ENCODE measurements at regions not wholly inside any gene's neighbourhood (a gene's known extent, or its start where the extent isn't known, plus 50 kb on each side); places are given as distances from the start of the nearest gene placed in this dataset.
"Not testable (repeated sequence)": the region's sequence is repeated elsewhere in the genome, so short reads cannot be mapped to it uniquely, and the experiment has no call there.

DNA sequence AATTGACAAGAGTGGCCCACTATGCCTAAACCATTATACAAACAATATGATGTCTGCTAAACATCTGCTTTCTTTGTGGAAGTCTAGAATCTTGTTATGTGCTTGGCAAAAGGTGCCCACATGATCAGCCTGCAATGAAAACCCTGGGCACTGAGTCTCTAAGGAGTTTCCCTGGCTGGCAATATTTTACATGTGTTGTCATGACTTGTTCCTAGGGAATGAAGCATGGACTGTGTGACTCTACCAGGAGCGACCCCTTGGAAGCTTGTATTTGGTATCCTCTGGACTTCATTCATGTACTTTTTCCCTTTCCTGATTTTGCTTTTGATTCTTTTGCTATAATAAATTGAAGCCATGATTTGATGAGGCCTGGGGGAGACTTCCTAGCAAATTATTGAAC, 324.9 kb downstream of the HHIPL2 start:
- no peaks in the 10 kb centered on the region for H3K36me3 Mint-ChIP-seq
- no peak for ATAC-seq (ENCODE audit: low read depth)
- H3K27me3 Mint-ChIP-seq: peaks cover 3% of the 10 kb centered on the region
- H3K9me3 Mint-ChIP-seq: peaks cover 13% of the 10 kb centered on the region
- POLR2A ChIA-PET: no interaction called here
- no peaks in the 10 kb centered on the region for H3K4me1 Mint-ChIP-seq
- no peak overlapping the region for H3K27ac Mint-ChIP-seq
- H3K4me3 Mint-ChIP-seq: no peak overlapping the region
- no peak for DNase-seq

DNA sequence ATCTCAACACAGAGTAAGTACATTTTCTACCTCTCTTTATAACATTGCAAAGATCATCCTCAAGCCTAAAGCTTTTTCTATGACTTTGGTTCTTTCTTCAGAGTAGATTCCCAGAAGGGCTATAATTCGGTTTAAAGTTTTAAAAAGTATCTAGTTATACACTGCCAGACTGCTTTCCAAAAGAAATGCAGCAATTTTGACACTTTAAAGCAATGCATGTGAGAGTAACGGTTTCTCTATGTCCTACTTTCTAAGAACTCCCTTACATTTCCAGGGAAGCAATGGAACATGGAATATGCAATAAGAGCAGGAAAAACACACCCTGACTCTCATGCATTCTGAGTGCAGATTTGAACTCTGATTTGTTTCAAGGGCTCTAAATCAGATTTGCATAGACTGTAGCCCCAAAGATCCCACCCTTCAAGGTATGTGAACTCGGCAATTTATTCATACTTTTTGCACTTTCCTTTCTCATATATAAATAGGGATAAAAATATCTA, 331.6 kb downstream of the HHIPL2 start:
- POLR2A ChIA-PET: no interaction called here
- no peak for ATAC-seq (ENCODE audit: low read depth)
- peaks cover 5% of the 10 kb centered on the region for H3K9me3 Mint-ChIP-seq
- no peak for DNase-seq
- H3K36me3 Mint-ChIP-seq: no peaks in the 10 kb centered on the region
- no peaks in the 10 kb centered on the region for H3K27me3 Mint-ChIP-seq
- no peaks in the 10 kb centered on the region for H3K4me1 Mint-ChIP-seq
- H3K4me3 Mint-ChIP-seq: no peak overlapping the region
- no peak overlapping the region for H3K27ac Mint-ChIP-seq

DNA sequence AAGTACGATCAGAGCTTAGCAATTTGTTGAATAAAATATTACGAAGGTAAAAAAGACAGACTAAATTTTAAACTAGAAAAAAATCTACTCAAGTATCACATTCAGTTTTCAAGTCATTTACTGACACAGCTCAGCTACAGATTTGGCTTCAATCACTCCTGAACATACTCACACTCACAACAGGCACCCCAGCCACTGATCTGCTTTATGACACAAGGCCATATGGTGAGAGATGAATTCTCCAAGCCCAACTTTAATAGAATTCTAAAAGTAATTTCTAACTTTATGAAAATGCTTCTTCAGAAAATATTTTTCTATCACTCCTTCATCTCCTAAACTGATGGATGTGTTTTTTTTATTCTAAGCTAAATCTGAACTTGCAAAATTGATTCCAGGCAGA, 337.1 kb downstream of the HHIPL2 start:
- H3K36me3 Mint-ChIP-seq: no peaks in the 10 kb centered on the region

DNA sequence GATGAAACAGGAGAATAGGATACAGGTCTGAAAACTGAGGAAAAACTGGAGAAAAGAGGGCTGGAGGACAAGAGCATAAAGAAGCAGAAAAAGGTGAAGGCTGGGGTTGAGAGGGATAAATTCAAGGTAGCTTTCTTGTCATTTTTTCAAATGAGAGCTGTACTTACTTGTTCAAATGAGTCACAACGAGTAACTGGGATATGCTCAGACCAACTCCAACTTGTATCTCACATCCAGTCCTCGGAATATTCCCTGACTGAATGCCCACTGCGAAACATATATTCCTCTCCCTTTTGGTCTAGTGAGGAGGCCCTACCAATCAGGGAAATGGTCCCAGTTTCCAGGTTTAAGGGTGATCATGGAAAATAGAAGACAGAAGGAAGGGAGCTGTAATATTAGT, 343.4 kb downstream of the HHIPL2 start:
- no peak overlapping the region for H3K4me3 Mint-ChIP-seq
- H3K36me3 Mint-ChIP-seq: no peaks in the 10 kb centered on the region

More for the DNA sequence above, 337.1 kb downstream of the HHIPL2 start:
- ATAC-seq (ENCODE audit: low read depth): no peak
- POLR2A ChIA-PET: no interaction called here
- DNase-seq: no peak
- H3K4me1 Mint-ChIP-seq: no peaks in the 10 kb centered on the region
- H3K4me3 Mint-ChIP-seq: no peak overlapping the region
- no peak overlapping the region for H3K27ac Mint-ChIP-seq
- H3K9me3 Mint-ChIP-seq: no peaks in the 10 kb centered on the region
- H3K27me3 Mint-ChIP-seq: peaks cover 2% of the 10 kb centered on the region

DNA sequence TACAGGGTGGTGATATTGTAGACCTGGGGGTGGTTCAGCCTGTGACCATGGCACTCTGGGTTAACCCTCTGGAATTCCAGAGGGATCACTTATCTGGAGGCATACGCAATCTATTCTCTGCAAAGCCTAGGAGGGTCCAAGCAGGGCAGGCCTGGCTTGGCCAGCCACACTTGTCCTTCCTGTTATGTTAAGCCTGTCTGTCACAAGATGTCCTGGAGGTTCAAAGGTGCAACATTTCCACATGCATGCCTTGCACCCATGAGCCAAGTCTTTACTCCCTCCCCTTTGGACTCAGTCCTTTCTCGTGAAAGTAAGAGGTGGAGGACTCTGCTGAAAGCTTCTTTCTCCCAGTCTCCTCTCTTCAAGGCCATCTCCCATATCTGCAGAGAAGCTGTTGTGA, 345.1 kb downstream of the HHIPL2 start:
- no peaks in the 10 kb centered on the region for H3K4me1 Mint-ChIP-seq
- ATAC-seq (ENCODE audit: low read depth): no peak
- no peak overlapping the region for H3K4me3 Mint-ChIP-seq
- POLR2A ChIA-PET: no interaction called here
- H3K36me3 Mint-ChIP-seq: no peaks in the 10 kb centered on the region
- no peak overlapping the region for H3K27ac Mint-ChIP-seq
- H3K27me3 Mint-ChIP-seq: peaks cover 2% of the 10 kb centered on the region
- no peaks in the 10 kb centered on the region for H3K9me3 Mint-ChIP-seq
- no peak for DNase-seq

More for the DNA sequence above, 343.4 kb downstream of the HHIPL2 start:
- H3K4me1 Mint-ChIP-seq: no peaks in the 10 kb centered on the region
- POLR2A ChIA-PET: no interaction called here
- H3K27me3 Mint-ChIP-seq: no peaks in the 10 kb centered on the region
- DNase-seq: no peak
- no peak for ATAC-seq (ENCODE audit: low read depth)
- no peak overlapping the region for H3K27ac Mint-ChIP-seq
- no peaks in the 10 kb centered on the region for H3K9me3 Mint-ChIP-seq

DNA sequence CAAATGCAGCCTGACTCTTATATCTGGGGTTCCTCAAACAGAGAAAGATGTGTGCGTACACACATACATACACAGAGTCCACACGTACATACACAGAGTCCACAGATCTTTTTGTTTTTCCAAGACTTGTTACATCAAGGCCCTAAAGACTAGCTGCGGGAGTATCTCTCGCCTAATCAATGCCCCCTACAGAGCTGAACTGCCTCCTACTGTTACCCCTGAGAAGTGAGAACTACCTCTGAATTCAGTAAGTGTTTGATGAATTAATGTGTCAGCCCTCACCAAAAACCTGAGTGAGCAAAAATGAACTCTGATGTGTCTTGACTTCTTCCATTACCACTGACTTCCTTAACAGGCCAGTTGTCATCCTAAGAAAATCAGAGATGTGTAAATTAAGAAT, 351.2 kb downstream of the HHIPL2 start:
- Mint-ChIP-seq H3K4me3 (no peak overlapping the region), H3K36me3 (no peaks in the 10 kb centered on the region), H3K27ac (no peak overlapping the region), H3K4me1 (no peaks in the 10 kb centered on the region), H3K27me3 (peaks cover 2% of the 10 kb centered on the region), H3K9me3 (no peaks in the 10 kb centered on the region)
- ATAC-seq (ENCODE audit: low read depth): no peak
- no peak for DNase-seq
- POLR2A ChIA-PET: no interaction called here

DNA sequence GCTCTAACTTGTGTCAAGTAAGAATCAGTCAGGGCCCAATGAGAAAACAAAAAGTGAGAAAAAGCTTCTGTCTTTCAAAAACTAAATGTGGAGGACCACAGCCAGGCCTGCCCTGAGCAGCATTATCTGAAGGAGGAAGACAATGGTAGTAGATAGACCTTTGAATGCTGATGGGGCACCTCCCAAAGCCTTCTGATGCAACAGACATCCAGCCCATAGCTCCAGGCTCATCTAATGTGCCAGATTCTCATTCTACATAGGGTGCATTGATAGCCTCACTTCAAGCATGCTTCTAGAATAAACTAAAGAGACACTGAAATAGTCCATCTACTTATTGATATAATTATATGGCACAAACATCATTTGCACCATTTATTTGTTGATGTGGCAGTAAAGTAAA, 351.6 kb downstream of the HHIPL2 start:
- no peaks in the 10 kb centered on the region for H3K36me3 Mint-ChIP-seq
- POLR2A ChIA-PET: no interaction called here
- H3K4me1 Mint-ChIP-seq: no peaks in the 10 kb centered on the region
- no peaks in the 10 kb centered on the region for H3K9me3 Mint-ChIP-seq
- H3K27me3 Mint-ChIP-seq: peaks cover 2% of the 10 kb centered on the region
- H3K27ac Mint-ChIP-seq: no peak overlapping the region
- no peak overlapping the region for H3K4me3 Mint-ChIP-seq
- no peak for DNase-seq
- ATAC-seq (ENCODE audit: low read depth): no peak

DNA sequence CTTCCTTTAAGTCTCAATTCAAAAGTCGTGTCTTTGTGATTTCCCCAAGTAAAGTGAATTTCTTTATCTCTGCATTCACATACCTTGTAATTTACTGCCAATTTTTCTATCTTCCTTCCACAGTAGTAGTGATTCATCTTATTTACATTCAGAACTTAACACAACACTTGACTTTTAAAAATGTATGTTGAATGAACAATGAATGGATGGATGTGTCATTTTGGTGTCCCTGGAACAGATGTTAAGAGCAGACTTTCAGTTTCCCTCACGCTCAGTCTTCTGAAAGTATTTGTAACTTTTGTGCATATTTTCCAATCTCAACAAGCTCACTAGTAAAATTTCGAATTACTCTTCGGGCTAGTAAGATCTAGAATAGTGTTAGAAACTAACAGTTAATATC, 352.0 kb downstream of the HHIPL2 start:
- Mint-ChIP-seq H3K9me3 (no peaks in the 10 kb centered on the region), H3K27ac (no peak overlapping the region), H3K4me3 (no peak overlapping the region), H3K27me3 (peaks cover 2% of the 10 kb centered on the region), H3K36me3 (no peaks in the 10 kb centered on the region), H3K4me1 (no peaks in the 10 kb centered on the region)
- no peak for DNase-seq
- POLR2A ChIA-PET: no interaction called here
- ATAC-seq (ENCODE audit: low read depth): no peak

DNA sequence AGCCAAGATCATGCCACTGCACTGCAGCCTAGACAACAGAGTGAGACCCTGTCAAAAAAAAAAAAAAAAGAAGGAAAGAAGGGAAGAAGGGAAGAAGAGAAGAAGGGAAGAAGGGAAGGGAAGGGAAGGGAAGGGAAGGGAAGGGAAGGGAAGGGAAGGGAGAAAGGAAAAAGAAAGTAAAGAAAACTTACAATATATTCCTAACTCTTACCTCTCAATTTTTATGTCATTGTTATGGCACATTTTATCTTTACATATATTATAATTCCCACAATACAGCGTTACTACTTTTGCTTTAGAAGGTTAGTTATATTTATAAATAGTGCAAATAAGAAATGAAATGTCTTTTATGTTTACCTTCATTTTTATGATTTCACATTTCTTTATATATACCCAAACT, 358.7 kb downstream of the HHIPL2 start:
- ATAC-seq (ENCODE audit: low read depth) (no peak), DNase-seq (no peak)
- Mint-ChIP-seq H3K27me3 (no peaks in the 10 kb centered on the region), H3K36me3 (no peaks in the 10 kb centered on the region), H3K4me1 (no peaks in the 10 kb centered on the region), H3K4me3 (no peak overlapping the region), H3K9me3 (no peaks in the 10 kb centered on the region), H3K27ac (no peak overlapping the region)
- POLR2A ChIA-PET: no interaction called here

DNA sequence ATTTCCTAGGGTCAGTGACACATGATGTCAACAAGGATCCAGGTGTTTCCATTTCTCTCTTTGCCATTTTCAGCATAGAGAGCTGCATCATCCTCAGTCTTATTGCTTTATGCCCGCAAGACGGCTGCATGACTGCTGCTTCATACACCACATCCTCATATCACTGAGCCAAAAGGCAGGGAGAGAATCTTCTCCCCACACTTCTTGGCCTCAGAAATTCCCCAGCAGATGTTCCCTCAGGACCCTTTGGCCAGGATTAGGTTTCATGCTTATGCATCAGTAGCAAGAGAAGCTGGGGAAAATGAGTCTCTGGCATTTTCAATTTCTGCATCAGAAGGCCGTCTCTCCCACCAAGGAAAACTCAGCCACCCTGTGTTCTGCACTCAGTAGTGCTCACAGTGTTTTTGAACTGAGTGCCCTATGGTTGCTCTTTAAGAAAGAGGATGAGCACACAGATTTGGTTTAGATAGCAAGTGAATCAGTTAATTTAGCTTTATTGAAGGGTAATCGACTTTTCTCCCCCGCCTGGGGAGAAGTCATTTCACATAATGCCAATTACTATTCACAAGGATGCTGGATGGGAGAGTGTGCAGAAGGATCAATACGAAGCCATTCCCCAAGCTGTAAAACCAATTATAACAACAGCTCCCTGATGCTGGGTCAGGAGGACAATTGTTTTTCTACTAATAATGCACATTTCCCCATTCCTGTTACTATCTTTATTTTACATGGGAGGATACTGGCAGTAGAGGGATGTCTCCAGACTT, 360.2 kb downstream of the HHIPL2 start:
- Mint-ChIP-seq H3K27ac (no peak overlapping the region), H3K27me3 (no peaks in the 10 kb centered on the region), H3K4me1 (no peaks in the 10 kb centered on the region), H3K4me3 (no peak overlapping the region), H3K36me3 (no peaks in the 10 kb centered on the region), H3K9me3 (no peaks in the 10 kb centered on the region)
- ATAC-seq (ENCODE audit: low read depth) (no peak), DNase-seq (no peak)
- POLR2A ChIA-PET: no interaction called here

DNA sequence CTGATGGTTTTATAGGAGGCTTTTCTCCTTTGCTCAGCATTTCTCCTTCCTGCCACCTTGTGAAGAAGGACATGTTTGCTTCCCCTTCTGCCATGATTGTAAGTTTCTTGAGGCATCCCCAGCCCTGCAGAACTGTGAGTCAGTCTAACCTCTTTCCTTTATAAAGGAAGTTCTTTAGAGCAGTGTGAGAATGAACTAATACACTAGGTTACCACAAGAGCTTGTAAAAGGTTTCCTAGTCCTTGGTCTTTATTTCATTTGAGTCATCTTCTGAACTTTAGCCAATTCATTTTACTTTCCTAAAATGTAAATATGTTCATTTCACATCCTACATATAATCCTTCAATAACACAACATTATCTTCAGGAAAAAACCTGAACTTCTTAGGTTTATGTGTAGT, 365.3 kb downstream of the HHIPL2 start:
- POLR2A ChIA-PET: no interaction called here

DNA sequence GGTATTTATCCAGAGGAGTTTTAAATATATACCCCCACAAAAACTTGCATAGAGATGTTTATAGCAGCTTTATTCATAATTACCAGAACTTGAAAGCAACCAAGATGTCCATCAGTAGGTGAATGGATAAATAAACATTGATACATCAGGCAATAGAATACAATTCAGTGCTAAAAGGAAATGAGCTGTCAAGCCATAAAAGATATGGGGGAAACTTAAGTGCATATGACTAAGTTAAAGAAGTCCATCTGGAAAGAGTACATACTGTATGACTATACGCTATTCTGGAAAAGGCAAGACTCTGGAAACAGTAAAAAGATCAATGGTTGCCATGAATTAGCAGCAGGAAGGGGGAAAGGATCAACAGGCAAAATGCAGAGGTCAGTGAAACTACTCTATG, 366.7 kb downstream of the HHIPL2 start:
- Mint-ChIP-seq H3K4me1 (no peaks in the 10 kb centered on the region), H3K36me3 (no peaks in the 10 kb centered on the region), H3K27ac (no peak overlapping the region), H3K4me3 (no peak overlapping the region), H3K9me3 (peaks cover 5% of the 10 kb centered on the region), H3K27me3 (no peaks in the 10 kb centered on the region)
- no peak for ATAC-seq (ENCODE audit: low read depth)
- DNase-seq: no peak
- POLR2A ChIA-PET: no interaction called here

More for the DNA sequence above, 365.3 kb downstream of the HHIPL2 start:
- no peak overlapping the region for H3K4me3 Mint-ChIP-seq
- ATAC-seq (ENCODE audit: low read depth): no peak
- no peak overlapping the region for H3K27ac Mint-ChIP-seq
- no peak for DNase-seq
- no peaks in the 10 kb centered on the region for H3K36me3 Mint-ChIP-seq
- H3K9me3 Mint-ChIP-seq: peaks cover 5% of the 10 kb centered on the region
- H3K4me1 Mint-ChIP-seq: no peaks in the 10 kb centered on the region
- no peaks in the 10 kb centered on the region for H3K27me3 Mint-ChIP-seq

DNA sequence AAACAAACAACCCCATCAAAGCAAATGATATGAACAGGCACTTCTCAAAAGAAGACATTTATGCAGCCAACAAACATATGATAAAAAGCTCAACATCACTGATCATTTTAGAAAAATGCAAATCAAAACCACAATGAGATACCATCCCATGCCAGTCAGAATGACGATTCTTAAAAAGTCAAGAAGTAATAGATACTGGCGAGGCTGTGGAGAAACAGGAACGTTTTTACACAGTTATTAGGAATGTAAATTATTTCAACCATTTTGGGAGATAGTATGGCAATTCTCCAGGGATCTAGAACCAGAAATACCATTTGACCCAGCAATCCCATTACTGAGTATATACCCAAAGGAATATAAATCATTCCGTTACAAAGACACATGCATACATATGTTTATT, 370.4 kb downstream of the HHIPL2 start:
- POLR2A ChIA-PET; H3K27ac Mint-ChIP-seq; DNase-seq; H3K27me3 Mint-ChIP-seq; H3K36me3 Mint-ChIP-seq; H3K4me1 Mint-ChIP-seq; H3K9me3 Mint-ChIP-seq; ATAC-seq (ENCODE audit: low read depth); H3K4me3 Mint-ChIP-seq: not testable (repeated sequence)

DNA sequence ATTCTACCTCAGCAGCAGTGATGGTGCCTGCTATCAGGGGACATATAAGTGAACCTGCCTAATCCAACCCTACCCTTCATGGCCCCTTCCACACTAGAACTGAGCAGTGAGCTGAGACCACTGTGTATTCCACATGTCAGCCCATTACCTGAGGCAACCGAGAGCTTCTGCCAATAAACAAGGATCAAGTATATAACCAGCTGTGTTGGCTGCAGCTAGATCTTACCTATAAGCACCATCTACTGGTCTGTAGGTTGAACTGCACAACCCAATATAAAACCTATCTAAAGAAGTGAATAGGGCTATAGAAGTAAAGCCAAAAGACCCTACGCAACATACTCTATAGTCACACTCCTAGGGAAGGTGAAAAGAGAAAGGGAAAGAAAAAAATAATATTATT, 376.9 kb downstream of the HHIPL2 start:
- DNase-seq (no peak), ATAC-seq (ENCODE audit: low read depth) (no peak)
- peaks cover 5% of the 10 kb centered on the region for H3K4me1 Mint-ChIP-seq
- no peak overlapping the region for H3K27ac Mint-ChIP-seq
- POLR2A ChIA-PET: no interaction called here
- peaks cover 8% of the 10 kb centered on the region for H3K9me3 Mint-ChIP-seq
- H3K27me3 Mint-ChIP-seq: no peaks in the 10 kb centered on the region
- H3K36me3 Mint-ChIP-seq: no peaks in the 10 kb centered on the region
- H3K4me3 Mint-ChIP-seq: no peak overlapping the region

DNA sequence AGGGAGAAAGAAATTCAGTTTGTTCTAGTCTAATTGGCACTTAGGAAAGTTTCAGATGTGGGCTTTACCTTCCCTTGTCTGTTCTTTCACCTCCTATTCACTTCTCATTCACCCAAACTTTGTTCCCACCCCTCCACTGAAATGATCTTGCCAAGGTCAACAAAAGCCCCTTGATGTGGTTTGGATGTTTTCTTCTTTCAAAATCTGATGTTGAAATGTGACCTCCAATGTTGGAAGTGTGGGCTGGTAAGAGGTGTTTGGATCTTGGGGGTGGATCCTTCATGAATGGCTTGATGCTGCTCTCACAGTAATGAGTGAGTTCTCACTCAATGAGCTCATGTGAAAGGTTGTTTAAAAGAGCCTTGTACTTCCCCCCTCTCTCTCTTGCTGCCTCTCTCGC, 379.3 kb downstream of the HHIPL2 start:
- no peaks in the 10 kb centered on the region for H3K36me3 Mint-ChIP-seq
- H3K9me3 Mint-ChIP-seq: peaks cover 7% of the 10 kb centered on the region
- POLR2A ChIA-PET: no interaction called here
- no peak for ATAC-seq (ENCODE audit: low read depth)
- no peak for DNase-seq
- H3K4me1 Mint-ChIP-seq: peaks cover 5% of the 10 kb centered on the region
- no peak overlapping the region for H3K4me3 Mint-ChIP-seq
- H3K27ac Mint-ChIP-seq: no peak overlapping the region
- H3K27me3 Mint-ChIP-seq: no peaks in the 10 kb centered on the region

Measured in activated naive CD8-positive, alpha-beta T cell treated with anti-CD3 and anti-CD28 coated beads, Interleukin-2, amount 10 ng/mL, durations not matched to agents 7 days and 5 days (primary cell).